ENCODE measurements at regions not wholly inside any gene's neighbourhood (a gene's known extent, or its start where the extent isn't known, plus 50 kb on each side); places are given as distances from the start of the nearest gene placed in this dataset.

- no peak overlapping the region for H3K27ac ChIP-seq (ENCODE audit: low read depth, low read length)
- no peak overlapping the region for H3K9ac ChIP-seq (ENCODE audit: low read length)
- H3K4me1 ChIP-seq (ENCODE audit: control insufficient read depth, insufficient read depth, low read length), result no peaks in the 10 kb centered on the region
- H3K4me3 ChIP-seq (ENCODE audit: low read length), result no peak overlapping the region
- no peaks in the 10 kb centered on the region for H3K36me3 ChIP-seq (ENCODE audit: control insufficient read depth, insufficient read depth, low read length)
- no peaks in the 10 kb centered on the region for H3K27me3 ChIP-seq (ENCODE audit: control insufficient read depth, insufficient read depth, low read length)
These were observed 280.9 kb upstream of the KCNMB2 start for GRCh38 chr3:178255315-178255714.

- Histone ChIP-seq H3K36me3 (ENCODE audit: control insufficient read depth, insufficient read depth, low read length) (no peaks in the 10 kb centered on the region), H3K27me3 (ENCODE audit: control insufficient read depth, insufficient read depth, low read length) (no peaks in the 10 kb centered on the region), H3K4me1 (ENCODE audit: control insufficient read depth, insufficient read depth, low read length) (no peaks in the 10 kb centered on the region), H3K9ac (ENCODE audit: low read length) (no peak overlapping the region), H3K27ac (ENCODE audit: low read depth, low read length) (no peak overlapping the region), H3K4me3 (ENCODE audit: low read length) (no peak overlapping the region)
These were observed 278.7 kb upstream of the KCNMB2 start for GRCh38 chr3:178257491-178257890.

GRCh38 chr3:178258121-178258520 lies 278.1 kb upstream of the KCNMB2 start:
- H3K9ac ChIP-seq (ENCODE audit: low read length), result no peak overlapping the region
- no peak overlapping the region for H3K27ac ChIP-seq (ENCODE audit: low read depth, low read length)
- no peaks in the 10 kb centered on the region for H3K27me3 ChIP-seq (ENCODE audit: control insufficient read depth, insufficient read depth, low read length)
- no peaks in the 10 kb centered on the region for H3K4me1 ChIP-seq (ENCODE audit: control insufficient read depth, insufficient read depth, low read length)
- no peak overlapping the region for H3K4me3 ChIP-seq (ENCODE audit: low read length)
- no peaks in the 10 kb centered on the region for H3K36me3 ChIP-seq (ENCODE audit: control insufficient read depth, insufficient read depth, low read length)

GRCh38 chr3:178259703-178260102 lies 276.5 kb upstream of the KCNMB2 start:
- no peak overlapping the region for H3K4me3 ChIP-seq (ENCODE audit: low read length)
- no peaks in the 10 kb centered on the region for H3K36me3 ChIP-seq (ENCODE audit: control insufficient read depth, insufficient read depth, low read length)
- H3K27me3 ChIP-seq (ENCODE audit: control insufficient read depth, insufficient read depth, low read length), result no peaks in the 10 kb centered on the region
- H3K4me1 ChIP-seq (ENCODE audit: control insufficient read depth, insufficient read depth, low read length), result no peaks in the 10 kb centered on the region
- no peak overlapping the region for H3K27ac ChIP-seq (ENCODE audit: low read depth, low read length)
- no peak overlapping the region for H3K9ac ChIP-seq (ENCODE audit: low read length)

- Histone ChIP-seq H3K4me1 (ENCODE audit: control insufficient read depth, insufficient read depth, low read length) (no peaks in the 10 kb centered on the region), H3K9ac (ENCODE audit: low read length) (no peak overlapping the region), H3K4me3 (ENCODE audit: low read length) (no peak overlapping the region), H3K27me3 (ENCODE audit: control insufficient read depth, insufficient read depth, low read length) (no peaks in the 10 kb centered on the region), H3K36me3 (ENCODE audit: control insufficient read depth, insufficient read depth, low read length) (no peaks in the 10 kb centered on the region), H3K27ac (ENCODE audit: low read depth, low read length) (no peak overlapping the region)
These were observed 275.2 kb upstream of the KCNMB2 start for GRCh38 chr3:178260887-178261565.

- no peak overlapping the region for H3K4me3 ChIP-seq (ENCODE audit: low read length)
- no peaks in the 10 kb centered on the region for H3K27me3 ChIP-seq (ENCODE audit: control insufficient read depth, insufficient read depth, low read length)
These were observed 272.9 kb upstream of the KCNMB2 start for GRCh38 chr3:178263236-178263916.

GRCh38 chr3:178267158-178267844 lies 268.9 kb upstream of the KCNMB2 start:
- no peaks in the 10 kb centered on the region for H3K36me3 ChIP-seq (ENCODE audit: control insufficient read depth, insufficient read depth, low read length)
- no peak overlapping the region for H3K27ac ChIP-seq (ENCODE audit: low read depth, low read length)
- H3K4me3 ChIP-seq (ENCODE audit: low read length), result no peak overlapping the region
- H3K27me3 ChIP-seq (ENCODE audit: control insufficient read depth, insufficient read depth, low read length), result no peaks in the 10 kb centered on the region
- H3K9ac ChIP-seq (ENCODE audit: low read length), result no peak overlapping the region
- no peaks in the 10 kb centered on the region for H3K4me1 ChIP-seq (ENCODE audit: control insufficient read depth, insufficient read depth, low read length)

More at GRCh38 chr3:178263236-178263916, 272.9 kb upstream of the KCNMB2 start:
- Histone ChIP-seq H3K36me3 (ENCODE audit: control insufficient read depth, insufficient read depth, low read length) (no peaks in the 10 kb centered on the region), H3K27ac (ENCODE audit: low read depth, low read length) (no peak overlapping the region), H3K9ac (ENCODE audit: low read length) (no peak overlapping the region), H3K4me1 (ENCODE audit: control insufficient read depth, insufficient read depth, low read length) (no peaks in the 10 kb centered on the region)

DNA sequence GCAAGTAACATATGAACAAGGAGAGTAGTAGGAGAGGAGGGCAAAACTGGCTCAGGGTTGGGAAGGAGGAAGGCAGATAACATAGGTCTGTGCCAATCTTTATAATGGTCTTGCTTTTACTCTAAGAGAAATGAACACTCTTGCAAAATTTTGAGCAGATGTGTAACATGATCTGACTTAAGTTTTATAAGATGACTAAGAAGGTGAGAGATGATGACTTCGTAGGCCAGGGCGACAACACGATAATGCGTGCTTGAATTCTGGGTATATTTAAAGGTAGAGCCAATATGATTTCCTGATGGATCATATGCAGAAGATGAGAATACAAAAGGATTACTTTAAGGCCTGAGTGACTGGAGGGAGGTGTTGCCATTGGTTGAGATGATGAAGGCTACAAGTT lies 265.4 kb upstream of the KCNMB2 start:
- no peak overlapping the region for H3K9ac ChIP-seq (ENCODE audit: low read length)
- no peaks in the 10 kb centered on the region for H3K27me3 ChIP-seq (ENCODE audit: control insufficient read depth, insufficient read depth, low read length)
- no peak overlapping the region for H3K4me3 ChIP-seq (ENCODE audit: low read length)
- no peak overlapping the region for H3K27ac ChIP-seq (ENCODE audit: low read depth, low read length)
- no peaks in the 10 kb centered on the region for H3K4me1 ChIP-seq (ENCODE audit: control insufficient read depth, insufficient read depth, low read length)
- no peaks in the 10 kb centered on the region for H3K36me3 ChIP-seq (ENCODE audit: control insufficient read depth, insufficient read depth, low read length)

DNA sequence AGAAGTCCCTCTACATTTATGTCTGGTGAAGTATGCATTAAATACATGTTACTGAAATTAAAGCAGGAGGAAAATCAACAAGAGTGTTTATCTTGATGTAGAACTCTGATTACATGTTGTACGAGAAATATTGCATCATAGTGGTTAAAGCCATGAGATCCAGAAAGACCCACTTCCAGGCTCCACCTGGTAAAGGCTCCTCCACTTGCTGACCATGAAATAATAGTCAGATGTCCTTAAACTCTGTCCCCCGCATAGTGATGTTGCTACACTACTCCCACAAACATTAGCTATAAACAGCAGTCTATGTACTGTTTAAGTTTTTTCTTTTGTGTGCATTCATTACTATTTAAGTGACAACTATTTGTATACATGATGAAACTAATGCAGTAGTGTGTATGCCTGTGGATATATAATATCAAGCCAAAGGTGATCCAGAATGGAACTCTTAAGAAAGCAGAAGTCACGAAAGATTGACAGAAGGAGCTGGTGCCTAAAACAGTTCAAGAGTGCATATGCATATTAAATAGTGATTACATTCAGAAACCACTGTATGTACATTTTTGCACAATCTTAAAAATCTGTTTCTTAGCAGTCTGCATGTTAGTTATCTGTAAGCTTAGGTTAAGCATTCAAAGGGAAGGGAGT lies 264.4 kb upstream of the KCNMB2 start:
- no peaks in the 10 kb centered on the region for H3K4me1 ChIP-seq (ENCODE audit: control insufficient read depth, insufficient read depth, low read length)
- H3K9ac ChIP-seq (ENCODE audit: low read length), result no peak overlapping the region
- no peaks in the 10 kb centered on the region for H3K27me3 ChIP-seq (ENCODE audit: control insufficient read depth, insufficient read depth, low read length)
- H3K4me3 ChIP-seq (ENCODE audit: low read length), result no peak overlapping the region
- no peaks in the 10 kb centered on the region for H3K36me3 ChIP-seq (ENCODE audit: control insufficient read depth, insufficient read depth, low read length)
- H3K27ac ChIP-seq (ENCODE audit: low read depth, low read length), result no peak overlapping the region

DNA sequence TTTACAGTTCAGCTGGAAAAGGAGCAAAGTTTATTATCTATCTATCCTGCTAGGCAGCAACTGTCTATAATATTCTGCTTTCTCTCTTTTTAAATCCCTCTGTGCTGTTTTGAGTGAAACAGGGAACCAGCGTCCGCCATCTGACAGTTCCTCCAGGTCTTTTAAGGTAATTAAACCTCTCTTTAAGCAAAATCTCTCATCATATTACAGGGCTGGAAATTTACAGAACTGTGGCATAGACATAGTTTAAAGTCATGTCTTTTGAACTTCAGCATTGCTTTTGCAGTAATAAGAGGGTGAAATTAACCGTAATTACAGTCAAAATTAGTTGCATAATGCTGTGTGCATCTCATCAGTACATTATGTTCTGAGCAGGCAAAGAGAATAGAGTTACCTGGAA lies 263.4 kb upstream of the KCNMB2 start:
- Histone ChIP-seq H3K9ac (ENCODE audit: low read length) (no peak overlapping the region), H3K27ac (ENCODE audit: low read depth, low read length) (no peak overlapping the region), H3K36me3 (ENCODE audit: control insufficient read depth, insufficient read depth, low read length) (no peaks in the 10 kb centered on the region), H3K27me3 (ENCODE audit: control insufficient read depth, insufficient read depth, low read length) (no peaks in the 10 kb centered on the region), H3K4me1 (ENCODE audit: control insufficient read depth, insufficient read depth, low read length) (no peaks in the 10 kb centered on the region), H3K4me3 (ENCODE audit: low read length) (no peak overlapping the region)

DNA sequence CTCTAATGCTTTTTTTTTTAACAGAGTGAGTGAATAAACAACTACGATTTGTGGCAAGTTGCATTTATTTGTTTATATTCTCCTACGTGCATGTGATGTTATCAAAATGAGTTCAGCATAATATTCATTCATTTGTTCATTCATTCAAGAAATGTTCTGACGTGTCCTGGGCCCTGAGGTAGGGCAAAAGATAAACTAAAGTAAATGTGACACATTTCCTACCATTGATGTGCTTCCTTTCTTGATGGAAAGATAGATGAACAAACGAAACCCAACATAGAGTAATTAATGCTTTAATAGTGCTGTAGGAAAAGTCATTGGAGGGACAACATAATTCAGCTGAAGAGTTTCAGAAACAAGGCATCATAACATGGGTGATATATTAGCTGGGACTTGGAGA lies 261.5 kb upstream of the KCNMB2 start:
- H3K4me1 ChIP-seq (ENCODE audit: control insufficient read depth, insufficient read depth, low read length), result no peaks in the 10 kb centered on the region
- H3K27ac ChIP-seq (ENCODE audit: low read depth, low read length), result no peak overlapping the region
- no peak overlapping the region for H3K4me3 ChIP-seq (ENCODE audit: low read length)
- no peaks in the 10 kb centered on the region for H3K27me3 ChIP-seq (ENCODE audit: control insufficient read depth, insufficient read depth, low read length)
- H3K9ac ChIP-seq (ENCODE audit: low read length), result no peak overlapping the region
- no peaks in the 10 kb centered on the region for H3K36me3 ChIP-seq (ENCODE audit: control insufficient read depth, insufficient read depth, low read length)

- no peaks in the 10 kb centered on the region for H3K36me3 ChIP-seq (ENCODE audit: control insufficient read depth, insufficient read depth, low read length)
- H3K4me1 ChIP-seq (ENCODE audit: control insufficient read depth, insufficient read depth, low read length), result no peaks in the 10 kb centered on the region
- H3K9ac ChIP-seq (ENCODE audit: low read length), result no peak overlapping the region
- H3K27me3 ChIP-seq (ENCODE audit: control insufficient read depth, insufficient read depth, low read length), result no peaks in the 10 kb centered on the region
- no peak overlapping the region for H3K27ac ChIP-seq (ENCODE audit: low read depth, low read length)
- no peak overlapping the region for H3K4me3 ChIP-seq (ENCODE audit: low read length)
These were observed 260.9 kb upstream of the KCNMB2 start for GRCh38 chr3:178275311-178275710.

All from rectal smooth muscle tissue (tissue), 1 donor.